ENCODE measurements at regions not wholly inside any gene's neighbourhood (a gene's known extent, or its start where the extent isn't known, plus 50 kb on each side); places are given as distances from the start of the nearest gene placed in this dataset.

- WGBS, result 89% methylated on average over 4 of the region's 4 CpGs
- TF ChIP-seq POLR2AphosphoS5 (IDR thresholded peaks at IDR 0.05) (no peak), EP300 (IDR thresholded peaks at IDR 0.05) (no peak), POLR2A (IDR thresholded peaks at IDR 0.05) (no peak)
- DNase-seq (ENCODE audit: low spot score in 2 of 2), result no peak
- H3K27ac ChIP-seq, result no peak overlapping the region
- H3K9me3 ChIP-seq, result no peaks in the 10 kb centered on the region
- no peak overlapping the region for H3K4me3 ChIP-seq
- H3K27me3 ChIP-seq, result no peaks in the 10 kb centered on the region
- H3K36me3 ChIP-seq, result no peaks in the 10 kb centered on the region
- no peaks in the 10 kb centered on the region for H3K4me1 ChIP-seq
These were observed 1263.6 kb upstream of the GOT2 start for GRCh38 chr16:59997706-59998105.

GRCh38 chr16:59993101-59993500 lies 1259.0 kb upstream of the GOT2 start:
- Histone ChIP-seq H3K27ac (no peak overlapping the region), H3K9me3 (peaks cover 9% of the 10 kb centered on the region), H3K4me1 (no peaks in the 10 kb centered on the region), H3K4me3 (no peak overlapping the region), H3K27me3 (no peaks in the 10 kb centered on the region), H3K36me3 (no peaks in the 10 kb centered on the region)
- 78% methylated on average over 10 of the region's 10 CpGs for WGBS
- TF ChIP-seq EP300 (IDR thresholded peaks at IDR 0.05) (no peak), CTCF (IDR thresholded peaks at IDR 0.05) (no peak), POLR2AphosphoS5 (IDR thresholded peaks at IDR 0.05) (no peak), POLR2A (IDR thresholded peaks at IDR 0.05) (no peak)
- DNase-seq (ENCODE audit: low spot score in 2 of 2), result no peak

GRCh38 chr16:59991171-59991570 lies 1257.1 kb upstream of the GOT2 start:
- DNase-seq (ENCODE audit: low spot score in 2 of 2), result no peak
- Histone ChIP-seq H3K27ac (no peak overlapping the region), H3K36me3 (no peaks in the 10 kb centered on the region), H3K27me3 (no peaks in the 10 kb centered on the region), H3K9me3 (peaks cover 9% of the 10 kb centered on the region), H3K4me3 (no peak overlapping the region), H3K4me1 (no peaks in the 10 kb centered on the region)
- TF ChIP-seq EP300 (IDR thresholded peaks at IDR 0.05) (no peak), POLR2AphosphoS5 (IDR thresholded peaks at IDR 0.05) (no peak), POLR2A (IDR thresholded peaks at IDR 0.05) (no peak), CTCF (IDR thresholded peaks at IDR 0.05) (no peak)
- WGBS, result 60% methylated on average over 2 of the region's 2 CpGs

GRCh38 chr16:59988591-59988990 lies 1254.5 kb upstream of the GOT2 start:
- no peak for TF ChIP-seq POLR2AphosphoS5 (IDR thresholded peaks at IDR 0.05)
- 28% methylated on average over 1 of the region's 1 CpG for WGBS
- no peak overlapping the region for H3K27ac ChIP-seq
- H3K27me3 ChIP-seq, result no peaks in the 10 kb centered on the region
- H3K9me3 ChIP-seq, result peaks cover 9% of the 10 kb centered on the region
- H3K36me3 ChIP-seq, result no peaks in the 10 kb centered on the region
- H3K4me1 ChIP-seq, result no peaks in the 10 kb centered on the region
- no peak for DNase-seq (ENCODE audit: low spot score in 2 of 2)
- H3K4me3 ChIP-seq, result no peak overlapping the region

- Histone ChIP-seq H3K36me3 (no peaks in the 10 kb centered on the region), H3K27me3 (no peaks in the 10 kb centered on the region), H3K27ac (no peak overlapping the region), H3K4me3 (no peak overlapping the region), H3K4me1 (no peaks in the 10 kb centered on the region), H3K9me3 (no peaks in the 10 kb centered on the region)
- no peak for DNase-seq (ENCODE audit: low spot score in 2 of 2)
- TF ChIP-seq POLR2A (IDR thresholded peaks at IDR 0.05) (no peak), POLR2AphosphoS5 (IDR thresholded peaks at IDR 0.05) (no peak)
- 74% methylated on average over 3 of the region's 3 CpGs for WGBS
These were observed 1241.8 kb upstream of the GOT2 start for GRCh38 chr16:59975953-59976352.

GRCh38 chr16:59973966-59974365 lies 1239.8 kb upstream of the GOT2 start:
- no peak for DNase-seq (ENCODE audit: low spot score in 2 of 2)
- WGBS, result 81% methylated on average over 3 of the region's 3 CpGs
- no peaks in the 10 kb centered on the region for H3K36me3 ChIP-seq
- no peak overlapping the region for H3K27ac ChIP-seq
- H3K27me3 ChIP-seq, result no peaks in the 10 kb centered on the region
- no peaks in the 10 kb centered on the region for H3K4me1 ChIP-seq
- no peaks in the 10 kb centered on the region for H3K9me3 ChIP-seq
- TF ChIP-seq EP300 (IDR thresholded peaks at IDR 0.05) (no peak), POLR2AphosphoS5 (IDR thresholded peaks at IDR 0.05) (no peak), CTCF (IDR thresholded peaks at IDR 0.05) (no peak), POLR2A (IDR thresholded peaks at IDR 0.05) (no peak)
- H3K4me3 ChIP-seq, result no peak overlapping the region

GRCh38 chr16:59971264-59971663 lies 1237.1 kb upstream of the GOT2 start:
- Histone ChIP-seq H3K4me3 (no peak overlapping the region), H3K9me3 (no peaks in the 10 kb centered on the region), H3K27me3 (no peaks in the 10 kb centered on the region), H3K27ac (no peak overlapping the region), H3K36me3 (no peaks in the 10 kb centered on the region), H3K4me1 (no peaks in the 10 kb centered on the region)
- DNase-seq (ENCODE audit: low spot score in 2 of 2), result no peak
- TF ChIP-seq POLR2AphosphoS5 (IDR thresholded peaks at IDR 0.05), result no peak
- TF ChIP-seq CTCF (IDR thresholded peaks at IDR 0.05), result no peak
- TF ChIP-seq POLR2A (IDR thresholded peaks at IDR 0.05), result no peak
- no peak for TF ChIP-seq EP300 (IDR thresholded peaks at IDR 0.05)
- 80% methylated on average over 3 of the region's 3 CpGs for WGBS
